ENCODE measurements at regions not wholly inside any gene's neighbourhood (a gene's known extent, or its start where the extent isn't known, plus 50 kb on each side); places are given as distances from the start of the nearest gene placed in this dataset.

- TF ChIP-seq CTCF (IDR thresholded peaks at IDR 0.05) (no peak), POLR2A (IDR thresholded peaks at IDR 0.05; ENCODE audit: low read depth) (no peak), EP300 (IDR thresholded peaks at IDR 0.05) (no peak), POLR2AphosphoS5 (IDR thresholded peaks at IDR 0.05) (no peak)
These were observed 67.7 kb upstream of the RAD23B start for GRCh38 chr9:107215381-107215780.

Measured in esophagus muscularis mucosa (tissue), 4 donors.